EL (cell line): ENCODE measurements at regions not wholly inside any gene's neighbourhood (a gene's known extent, or its start where the extent isn't known, plus 50 kb on each side); places are given as distances from the start of the nearest gene placed in this dataset.
"Not testable (repeated sequence)": the region's sequence is repeated elsewhere in the genome, so short reads cannot be mapped to it uniquely, and the experiment has no call there.

Experiments
- DNase-seq: peaks from one replicate; pipeline ENCODE4 v3.0.0-alpha.2; 2016

DNA sequence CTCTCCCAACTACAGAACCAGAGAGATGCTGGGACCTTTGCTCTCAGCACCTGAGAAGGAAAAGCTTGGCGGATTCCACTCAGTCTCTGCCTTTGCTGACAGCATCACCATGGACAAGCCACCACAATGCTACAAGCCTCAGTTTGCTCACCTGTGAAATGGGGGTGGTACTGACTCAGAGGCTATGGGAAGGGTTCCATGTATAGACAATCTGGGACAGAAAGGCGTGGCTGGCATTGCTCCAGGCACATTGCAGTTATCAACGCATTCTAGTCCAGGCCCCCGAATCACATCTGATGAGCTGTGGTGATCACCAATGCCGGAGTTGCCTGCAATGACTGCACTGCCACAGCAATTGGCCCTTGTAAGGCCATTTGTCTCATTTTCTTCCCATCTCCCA, 72.6 kb downstream of the ISX start:
- no peak for DNase-seq

DNA sequence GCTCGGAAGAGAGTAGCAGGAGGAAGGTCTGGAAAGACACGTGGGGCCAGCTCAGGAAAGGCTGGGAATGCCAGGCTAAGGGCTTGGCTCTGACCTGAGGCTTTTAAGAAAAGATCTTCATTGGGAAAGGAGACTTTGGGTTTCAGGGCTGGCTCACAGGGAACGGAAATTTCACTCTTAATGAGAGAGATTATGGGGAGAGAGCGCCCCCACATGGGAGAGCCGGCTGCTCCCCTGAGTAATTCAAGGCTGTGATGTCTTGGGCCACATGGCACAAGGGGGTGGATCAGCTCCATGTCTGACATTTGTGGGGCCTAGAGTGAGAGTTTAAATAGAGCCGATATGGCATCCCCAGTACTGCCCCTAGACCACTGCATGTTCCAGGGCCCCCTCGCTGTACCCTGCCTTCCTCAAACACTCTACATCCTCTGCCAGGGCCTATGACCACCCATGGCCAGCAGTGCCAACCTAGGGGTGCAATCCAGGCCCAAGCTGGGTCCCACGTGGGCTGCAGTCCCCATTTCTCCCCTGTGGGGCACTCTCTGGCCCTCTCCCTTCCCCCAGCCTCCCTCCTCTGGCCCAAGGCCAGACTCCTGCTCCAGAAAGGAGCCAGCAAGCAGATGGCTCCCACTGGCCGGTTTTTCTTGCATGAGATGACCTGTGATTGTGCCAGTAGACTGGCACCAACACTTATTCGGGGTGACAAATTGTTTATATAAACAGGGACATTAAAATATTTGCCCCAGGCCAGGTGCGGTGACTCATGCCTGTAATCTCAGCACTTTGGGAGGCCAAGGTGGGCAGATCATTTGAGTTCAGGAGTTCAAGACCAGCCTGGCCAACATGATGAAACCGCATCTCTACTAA, 75.2 kb downstream of the ISX start:
- peak; percentile 17 for DNase-seq

DNA sequence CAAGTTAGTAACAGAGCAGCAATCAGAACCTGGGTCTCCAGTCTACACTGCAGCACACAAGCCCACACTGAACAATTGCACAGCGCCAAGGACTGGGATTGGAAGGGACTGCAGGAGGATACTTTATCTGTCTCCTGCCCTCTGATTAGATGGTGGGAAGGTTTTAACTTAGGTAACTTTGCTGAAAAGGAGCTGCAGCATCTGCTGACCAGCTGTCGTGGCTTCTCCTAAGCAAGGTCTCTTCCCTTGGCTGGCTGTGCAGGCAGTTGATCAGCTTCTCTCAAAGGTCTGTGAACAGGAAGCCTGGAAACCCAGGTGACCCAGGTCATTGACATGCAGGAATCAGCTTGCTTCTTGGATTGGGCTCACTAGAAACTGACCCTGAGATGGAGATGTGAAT, 82.4 kb downstream of the ISX start:
- no peak for DNase-seq

DNA sequence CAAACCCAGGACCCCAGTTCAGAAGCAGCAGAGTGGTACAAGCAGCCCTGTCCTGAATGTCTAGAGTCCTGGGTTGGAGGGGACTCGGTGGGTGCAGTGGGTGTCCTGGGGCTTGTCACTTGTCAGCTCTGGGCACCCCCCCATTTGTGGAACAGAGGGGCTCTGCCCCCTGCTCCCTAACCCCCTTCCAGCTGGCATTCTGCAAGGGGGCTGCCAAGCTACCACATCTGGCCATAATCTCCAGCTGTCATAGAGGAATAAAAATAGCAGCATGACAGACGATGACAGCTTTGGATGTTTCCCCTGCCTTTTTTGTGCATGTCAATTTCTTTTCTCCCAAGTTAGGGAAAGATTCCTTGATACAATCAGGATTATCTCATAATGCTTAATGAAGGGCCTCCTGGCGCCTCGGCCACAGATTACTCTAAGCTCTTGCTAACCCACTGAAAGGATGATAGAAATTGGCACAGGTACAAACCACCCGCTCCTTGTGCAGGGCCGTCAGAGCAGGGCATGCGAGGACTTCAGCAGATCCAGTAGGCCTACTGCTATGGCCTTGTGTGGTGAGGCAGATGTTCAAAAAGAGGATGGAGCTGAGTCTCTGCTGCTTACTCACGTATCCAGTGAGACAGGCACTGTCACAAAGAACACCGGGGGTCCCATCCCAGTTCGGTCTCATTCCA, 83.0 kb downstream of the ISX start:
- DNase-seq = no peak

DNA sequence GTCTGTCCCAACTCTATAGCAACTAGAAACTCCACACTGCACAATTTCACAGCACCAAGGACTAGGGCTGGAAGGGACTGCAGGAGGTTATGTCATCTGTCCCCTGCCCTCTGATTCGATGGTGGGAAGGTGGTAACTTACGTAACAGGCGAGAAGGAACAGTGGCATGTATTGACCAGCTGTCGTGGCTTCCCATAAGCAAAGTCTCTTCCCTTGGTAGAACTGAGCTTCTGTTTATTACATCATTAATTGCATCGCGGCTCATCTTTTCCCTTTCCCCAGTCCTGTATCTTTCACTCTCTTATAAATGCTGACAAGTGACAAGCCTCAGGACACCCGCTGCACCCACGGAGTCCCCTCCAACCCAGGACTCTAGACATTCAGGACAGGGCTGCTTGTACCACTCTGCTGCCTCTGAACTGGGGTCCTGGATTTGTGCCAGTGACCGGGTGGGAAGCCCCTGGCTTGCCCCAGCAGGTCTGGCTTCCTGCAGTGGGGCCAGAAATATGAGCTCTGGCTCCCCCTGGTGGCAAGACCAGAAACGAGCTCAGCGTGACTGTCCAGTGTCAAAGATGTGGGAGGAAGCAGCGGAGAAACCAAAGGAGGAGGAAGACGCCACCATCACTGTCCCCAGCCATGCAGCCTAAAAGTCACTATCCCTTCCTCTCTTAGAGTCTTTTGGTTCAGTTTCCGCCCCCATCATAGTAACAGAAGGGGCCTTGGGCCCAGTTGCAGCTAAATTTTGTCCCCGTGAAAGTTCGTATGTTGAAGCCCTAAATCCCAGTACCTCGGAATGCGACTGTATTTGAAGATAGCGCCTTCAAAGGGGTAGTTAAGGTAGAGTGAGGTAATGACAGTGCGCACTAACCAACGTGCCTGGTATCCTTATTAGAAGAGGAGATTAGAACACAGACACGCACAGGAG, 84.5 kb downstream of the ISX start:
- peak; percentile 56 for DNase-seq

DNA sequence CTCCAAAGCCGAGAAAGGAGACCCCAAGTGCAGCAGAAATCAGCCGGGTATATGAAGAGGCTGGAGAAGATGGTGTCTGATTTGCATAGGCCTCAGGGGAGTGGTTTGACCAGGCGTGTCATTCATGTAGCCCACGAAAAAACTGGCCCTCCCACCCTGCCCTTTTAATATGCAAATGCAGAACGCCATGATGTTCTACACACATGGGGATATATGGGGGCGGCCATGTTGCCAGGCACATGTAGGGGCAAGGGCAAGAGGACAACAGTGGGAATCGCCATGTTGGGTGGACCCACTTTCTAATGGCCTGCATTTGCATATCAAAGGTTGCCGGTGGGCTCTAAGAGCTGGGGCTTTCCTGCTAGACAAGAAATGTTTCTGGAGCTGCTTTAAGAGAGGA, 86.4 kb downstream of the ISX start:
- DNase-seq = no peak

DNA sequence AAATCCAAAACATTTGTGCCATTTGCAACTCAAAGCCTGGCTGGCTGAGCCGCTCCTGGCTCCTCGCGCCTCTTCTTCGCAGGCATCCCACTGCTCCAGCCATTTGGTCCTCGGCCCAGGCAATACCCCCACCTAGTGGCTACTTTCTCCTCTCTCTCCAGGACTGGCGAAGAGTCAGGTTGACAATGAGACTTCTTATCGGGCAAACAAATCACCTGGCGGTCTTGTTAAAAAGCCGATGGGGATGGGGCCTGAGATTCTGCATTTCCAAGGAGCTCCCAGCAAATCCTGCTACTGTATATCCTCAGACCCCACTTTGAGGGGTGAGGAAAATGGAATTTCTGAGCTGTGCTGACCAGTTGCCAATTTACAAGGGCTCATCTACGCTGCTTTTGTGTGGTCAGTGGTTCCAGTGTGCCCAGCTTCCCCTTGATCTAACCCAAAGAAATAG, 89.0 kb downstream of the ISX start:
- peak; percentile 57 for DNase-seq

DNA sequence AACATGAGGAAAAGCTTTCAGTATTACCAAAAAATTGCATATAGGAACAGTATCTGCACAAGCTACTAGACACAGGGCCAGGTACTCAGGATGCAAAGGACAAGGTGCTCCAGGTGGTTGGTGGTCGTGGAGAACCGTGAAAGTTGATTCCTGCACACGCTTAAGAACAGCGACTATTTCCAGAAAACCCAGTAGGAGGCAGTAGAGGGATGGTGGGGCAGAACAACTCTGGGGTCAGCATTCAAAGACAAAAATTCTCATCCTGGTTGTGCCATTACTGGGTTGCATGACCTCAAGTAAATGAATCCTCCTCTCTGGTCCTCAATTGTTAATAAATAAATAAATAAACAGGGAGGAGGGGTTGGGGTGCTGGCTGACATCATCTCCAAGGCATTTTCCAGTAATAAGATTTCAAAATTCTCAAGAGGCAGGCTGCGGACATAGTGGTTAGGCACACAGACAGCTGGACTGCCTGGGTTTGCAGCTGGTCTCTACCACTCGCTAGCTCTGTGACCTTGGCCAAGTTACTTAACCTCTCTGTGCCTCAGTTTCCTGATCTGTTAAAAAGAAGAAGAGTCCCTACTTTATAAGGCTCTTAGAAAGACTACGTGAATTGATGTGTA, 89.6 kb downstream of the ISX start:
- DNase-seq = no peak

DNA sequence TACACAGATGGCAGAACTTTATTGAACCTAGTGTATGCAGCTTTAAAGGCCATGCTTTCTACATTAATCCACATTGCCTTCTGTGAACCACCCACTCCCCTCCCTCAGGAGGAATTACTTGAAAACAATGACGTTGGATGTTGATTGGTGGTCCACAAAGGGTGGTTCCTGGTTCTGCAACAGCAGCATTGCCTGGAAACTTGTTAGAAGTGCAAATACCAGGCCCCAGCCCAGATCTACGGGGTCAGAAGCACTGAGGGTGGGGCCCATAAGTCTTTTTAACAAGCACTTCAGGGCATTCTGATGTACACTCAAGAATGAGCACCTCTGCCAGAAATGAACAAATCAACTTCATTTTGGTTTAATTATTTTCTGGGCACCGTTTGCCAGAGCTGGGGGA, 91.0 kb downstream of the ISX start:
- DNase-seq = no peak

DNA sequence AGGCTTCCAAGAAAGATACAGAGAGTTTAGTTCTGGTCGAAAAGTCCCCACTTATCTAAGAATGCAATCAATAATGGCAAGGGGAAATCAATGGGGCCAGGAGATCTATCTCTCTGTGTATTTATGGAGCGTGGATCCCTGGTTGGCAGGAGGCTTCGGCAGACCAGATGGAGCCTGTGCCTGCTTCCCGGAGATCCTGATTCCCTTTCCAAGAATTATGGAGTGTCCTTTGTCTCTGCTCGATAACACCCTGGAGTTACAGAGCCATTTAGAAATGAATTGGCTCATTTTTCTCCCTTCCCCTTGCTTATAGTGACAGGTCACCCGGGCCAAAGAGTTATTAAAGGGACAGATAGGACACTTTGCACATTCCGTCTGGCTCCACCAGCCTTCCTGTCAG, 92.4 kb downstream of the ISX start:
- no peak for DNase-seq

DNA sequence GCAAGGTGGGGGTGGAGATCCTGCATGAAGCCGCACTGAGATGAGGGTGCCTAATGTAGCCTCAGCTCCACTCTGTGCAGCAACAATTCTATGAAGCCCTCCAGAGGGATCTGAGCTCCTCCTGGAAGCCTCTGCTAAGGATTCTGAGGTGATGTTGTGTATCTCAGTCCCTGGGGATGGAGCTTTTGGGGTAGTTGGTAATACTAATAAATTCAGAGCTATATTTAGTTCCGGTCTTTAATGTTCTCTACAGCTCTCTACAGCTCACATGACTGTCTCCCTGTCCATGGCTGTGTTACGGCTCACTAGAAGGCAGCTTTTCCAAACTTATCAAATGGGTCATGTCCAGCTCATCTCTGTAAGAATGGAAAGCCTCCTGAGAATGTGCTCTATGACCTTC, 93.4 kb downstream of the ISX start:
- DNase-seq = no peak

DNA sequence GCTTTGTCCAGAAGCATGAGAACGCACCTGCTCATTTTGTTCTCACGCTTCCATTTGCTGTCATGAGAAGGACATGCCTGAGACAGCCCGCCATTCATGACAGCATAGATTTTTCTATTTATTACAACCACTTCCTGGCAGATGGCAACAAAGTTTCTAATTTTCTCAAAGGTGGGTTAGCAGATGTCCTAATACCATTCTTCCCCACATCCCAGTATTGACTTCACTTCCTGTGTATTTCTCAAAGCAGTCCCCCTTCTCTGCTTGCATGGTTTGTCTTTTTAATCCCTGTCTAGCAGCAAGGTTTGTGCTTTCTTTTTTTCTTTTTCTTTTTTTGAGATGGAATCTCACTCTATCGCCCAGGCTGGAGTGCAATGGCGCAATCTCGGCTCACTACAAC, 94.3 kb downstream of the ISX start:
- DNase-seq = no peak

DNA sequence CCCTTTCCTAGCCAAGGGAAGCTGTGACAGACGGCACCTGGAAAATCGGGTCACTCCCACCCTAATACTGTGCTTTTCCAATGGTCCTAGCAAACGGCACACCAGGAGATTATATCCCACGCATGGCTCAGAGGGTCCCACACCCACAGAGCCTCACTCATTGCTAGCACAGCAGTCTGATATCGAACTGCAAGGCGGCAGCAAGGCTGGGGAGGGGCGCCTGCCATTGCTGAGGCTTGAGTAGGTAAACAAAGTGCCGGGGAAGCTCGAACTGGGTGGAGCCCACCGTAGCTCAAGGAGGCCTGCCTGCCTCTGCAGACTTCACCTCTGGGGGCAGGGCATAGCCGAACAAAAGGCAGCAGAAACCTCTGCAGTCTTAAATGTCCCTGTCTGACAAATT, 91.4 kb upstream of the HMGXB4 start:
- DNase-seq = not testable (repeated sequence)

DNA sequence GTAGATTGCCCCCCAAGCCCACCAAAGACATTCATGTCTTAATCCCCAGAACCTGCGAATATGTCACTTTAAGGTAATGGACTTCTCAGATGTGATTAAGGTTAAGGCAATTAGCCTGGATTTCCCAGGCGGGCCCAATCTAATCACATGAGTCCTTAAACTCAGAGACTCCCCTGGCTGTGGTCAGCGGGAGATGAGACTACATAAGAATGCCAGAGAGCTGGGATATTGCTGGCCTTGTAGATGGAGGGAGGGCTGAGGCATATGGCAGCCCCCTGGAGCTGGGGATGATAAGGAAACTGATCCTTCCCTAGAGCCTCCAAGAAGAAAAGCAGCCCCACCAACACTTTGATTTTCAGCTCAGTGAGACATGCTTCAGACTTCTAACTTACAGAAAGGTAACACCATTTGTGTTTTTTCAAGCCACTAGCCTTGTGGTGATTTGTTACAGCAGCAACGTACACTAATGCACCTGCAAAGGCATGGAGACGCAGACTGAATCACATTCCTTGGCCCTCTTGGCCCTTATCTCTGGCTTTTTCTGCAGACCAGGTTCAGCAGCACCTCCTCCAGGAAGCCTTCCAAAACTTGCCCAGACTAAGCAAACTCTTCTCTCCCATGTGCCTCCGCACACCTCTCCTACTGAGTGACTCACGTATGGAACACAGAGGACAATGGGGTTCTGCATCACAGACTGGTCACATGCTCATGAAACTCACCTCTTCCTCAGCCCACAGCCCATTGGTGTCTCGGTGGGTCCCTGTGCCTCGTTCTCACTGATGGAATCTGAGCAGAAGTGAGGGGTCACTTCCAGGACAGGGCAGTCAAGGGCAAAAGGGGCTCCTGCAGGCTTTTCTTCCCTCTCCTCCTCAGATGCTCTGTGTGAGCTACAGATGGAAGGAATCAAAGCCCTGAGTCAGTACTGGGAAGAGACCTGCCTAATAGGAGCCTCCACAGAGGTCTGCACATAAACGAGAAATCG, 86.3 kb upstream of the HMGXB4 start:
- no peak for DNase-seq

DNA sequence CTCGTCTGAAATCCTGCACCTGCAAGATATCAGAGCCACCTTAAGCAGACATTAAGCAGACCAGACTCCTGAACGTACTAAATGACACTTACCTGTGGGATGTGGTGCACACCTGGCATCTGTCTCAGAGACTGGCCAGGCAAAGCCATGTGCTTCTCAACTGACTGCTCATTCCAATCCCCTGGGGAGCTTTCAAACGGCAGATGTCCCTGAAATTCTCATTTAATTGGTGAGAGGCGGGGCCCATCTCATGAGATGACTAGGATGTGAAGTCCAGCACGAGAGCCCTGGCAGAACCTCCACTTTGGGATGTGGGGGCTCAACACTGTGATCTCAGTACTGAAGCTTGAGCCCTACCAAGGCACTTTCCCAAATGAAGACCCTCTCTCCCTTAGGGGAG, 84.9 kb upstream of the HMGXB4 start:
- no peak for DNase-seq

DNA sequence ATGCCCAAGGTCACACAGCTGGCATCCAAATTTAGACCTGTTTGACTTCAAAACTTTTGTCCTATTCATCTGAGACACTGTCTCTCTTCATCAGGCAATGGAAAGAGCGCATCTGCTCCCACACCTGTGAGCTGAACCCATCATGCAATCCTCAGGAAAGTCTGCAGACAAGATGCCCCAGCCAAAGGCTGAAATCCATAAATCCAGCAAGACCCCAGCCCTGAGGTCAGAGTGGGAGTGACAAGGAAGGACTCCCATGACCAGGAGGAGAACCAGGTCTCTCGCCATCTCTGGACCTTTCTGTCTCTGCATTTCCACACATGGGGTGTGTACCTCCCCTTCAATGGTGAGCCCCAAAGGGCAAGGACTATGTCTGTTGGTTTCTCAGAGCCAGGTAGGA, 83.6 kb upstream of the HMGXB4 start:
- no peak for DNase-seq

DNA sequence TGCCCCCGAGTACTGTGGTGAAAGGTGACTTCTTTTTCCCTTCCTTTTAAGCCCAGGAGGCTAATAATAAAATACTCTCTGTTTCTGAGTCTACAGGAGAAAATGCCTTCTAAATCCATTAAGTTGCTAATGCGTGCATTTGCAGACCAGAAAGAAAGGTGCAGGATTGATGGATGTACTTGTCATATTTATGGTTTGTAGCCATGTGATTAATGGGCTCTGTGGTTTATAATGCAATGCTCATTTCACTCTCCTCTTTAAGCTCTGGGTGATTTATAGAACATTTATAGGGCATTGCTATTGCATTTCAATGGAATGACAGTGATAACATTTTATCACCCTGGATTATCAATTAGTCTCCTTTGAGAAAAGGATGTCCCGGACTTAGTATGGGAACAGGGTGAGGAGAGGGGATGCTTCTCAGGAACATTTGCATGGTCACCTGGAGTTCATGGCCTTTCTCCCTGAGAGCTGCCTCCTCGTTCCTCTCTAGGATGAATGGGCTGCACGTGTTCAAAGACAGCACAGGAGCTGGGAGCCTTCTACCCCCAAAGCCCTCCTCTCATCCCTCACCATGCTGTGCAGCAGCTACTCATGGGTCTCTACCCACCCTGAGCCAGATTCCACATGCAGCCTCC, 82.8 kb upstream of the HMGXB4 start:
- DNase-seq = no peak

DNA sequence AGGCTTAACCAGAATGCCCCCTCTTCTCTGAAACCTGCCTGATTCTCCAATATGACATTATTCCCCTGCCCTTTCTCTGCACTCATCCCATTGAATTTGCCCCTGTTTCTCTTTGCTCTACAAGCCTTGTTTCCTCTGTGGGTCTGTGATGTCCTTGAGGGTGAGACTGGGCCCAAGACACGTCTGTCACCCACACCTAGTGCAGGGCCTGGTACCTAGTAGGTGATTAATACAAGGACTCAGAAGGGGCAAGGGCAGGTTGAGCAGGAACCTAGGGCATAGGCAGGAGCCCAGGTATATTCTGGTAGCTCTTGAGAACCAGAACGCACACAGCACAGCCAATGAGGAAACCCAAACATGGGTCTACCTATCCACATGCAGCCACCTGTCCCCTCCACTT, 81.9 kb upstream of the HMGXB4 start:
- DNase-seq = no peak

DNA sequence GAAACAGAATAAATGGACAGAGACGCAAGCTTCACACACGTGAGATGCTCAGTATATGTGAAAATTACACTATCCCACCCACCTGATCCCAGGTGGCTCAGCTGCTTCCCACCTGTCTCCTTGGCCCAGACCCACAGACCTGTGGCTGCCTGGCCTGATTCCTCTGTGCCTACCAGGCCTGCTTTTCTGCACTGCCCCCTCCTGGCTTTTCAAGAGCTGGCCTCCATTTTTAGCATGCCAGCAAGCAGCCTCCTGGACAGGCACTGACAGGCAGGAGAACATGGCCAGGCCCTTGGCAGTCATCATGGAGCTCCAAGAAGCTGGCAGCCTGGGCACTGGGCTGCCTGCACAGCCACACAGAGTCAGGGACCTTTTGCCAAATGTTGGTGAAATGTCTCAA, 79.5 kb upstream of the HMGXB4 start:
- DNase-seq = no peak

DNA sequence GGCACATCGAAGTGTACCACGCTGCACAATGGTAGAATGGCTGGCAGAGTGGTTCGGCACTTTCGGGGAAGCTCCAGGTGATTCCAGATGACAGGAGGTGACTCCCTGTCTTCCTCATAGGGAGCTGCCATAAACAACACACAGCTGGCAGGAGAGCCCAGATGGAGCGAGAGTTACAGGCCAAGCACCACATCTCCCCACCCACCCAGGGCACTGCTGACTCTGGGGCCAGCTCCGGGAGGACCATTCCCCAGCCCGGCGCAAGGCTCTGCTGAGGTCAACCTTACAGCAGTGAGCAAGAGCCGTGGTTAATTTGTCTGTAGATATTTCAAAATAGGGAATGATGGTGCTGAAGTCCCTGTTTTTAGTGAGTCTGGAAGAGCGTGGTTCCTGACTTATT, 78.8 kb upstream of the HMGXB4 start:
- DNase-seq = no peak

DNA sequence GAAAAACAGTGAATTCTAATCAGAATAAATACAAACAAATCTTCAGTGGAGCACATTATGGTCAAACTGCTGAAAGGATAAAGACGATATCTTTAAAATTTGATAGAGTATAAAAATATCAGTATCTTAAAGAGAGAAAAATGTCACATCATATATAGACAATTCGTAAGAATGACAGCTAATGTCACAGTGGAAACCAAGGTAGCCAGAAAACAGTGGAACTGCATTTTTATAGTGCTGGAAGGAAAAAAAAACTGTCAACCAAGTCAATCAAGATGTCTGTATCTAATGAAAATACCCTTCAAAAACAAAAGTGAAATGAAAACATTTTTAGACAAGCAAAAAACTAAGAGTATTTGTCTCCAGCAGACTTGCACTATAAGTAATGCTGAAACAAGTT, 73.4 kb upstream of the HMGXB4 start:
- DNase-seq = no peak
